Breast epithelium (tissue), 3 donors: ENCODE measurements at regions not wholly inside any gene's neighbourhood (a gene's known extent, or its start where the extent isn't known, plus 50 kb on each side); places are given as distances from the start of the nearest gene placed in this dataset.

Experiments
- POLR2A ChIP-seq: fragments of 450-650 bp; IDR thresholded peaks from one replicate; pipeline ENCODE4 v1.6.1; 2016; ENCODE audit warnings: antibody characterized with exemption, mild to moderate bottlenecking, moderate library complexity
- TF ChIP-seq, protein P1 (sequence below), 3 donors: fragments of 450-650 bp; IDR thresholded peaks; one replicate each; pipeline ENCODE4 v1.5.1; 2016 to 2017; ENCODE audit warnings: antibody characterized with exemption in 3 of 3, mild to moderate bottlenecking in 3 of 3, moderate library complexity in 3 of 3

DNA sequence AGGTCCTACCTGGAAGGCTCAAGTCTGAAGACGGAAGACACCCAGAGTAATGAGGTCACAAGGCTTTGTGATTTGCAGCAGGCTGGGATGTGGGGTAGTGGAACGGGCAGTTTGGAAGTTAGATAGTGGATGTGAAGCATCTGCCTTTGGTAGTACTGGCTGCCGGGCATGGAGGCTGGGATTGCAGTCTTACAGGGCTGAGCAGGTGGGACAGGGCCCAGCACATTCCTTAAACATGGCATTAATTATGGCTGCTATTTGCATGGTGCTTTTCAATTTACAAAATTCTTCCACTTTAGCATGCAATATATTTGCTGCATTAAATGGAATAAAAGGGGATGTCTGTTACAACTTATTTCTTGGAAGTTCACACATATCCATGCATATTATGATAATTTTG is 161.2 kb downstream of the UTP18 start:
- TF ChIP-seq, protein P1, sequence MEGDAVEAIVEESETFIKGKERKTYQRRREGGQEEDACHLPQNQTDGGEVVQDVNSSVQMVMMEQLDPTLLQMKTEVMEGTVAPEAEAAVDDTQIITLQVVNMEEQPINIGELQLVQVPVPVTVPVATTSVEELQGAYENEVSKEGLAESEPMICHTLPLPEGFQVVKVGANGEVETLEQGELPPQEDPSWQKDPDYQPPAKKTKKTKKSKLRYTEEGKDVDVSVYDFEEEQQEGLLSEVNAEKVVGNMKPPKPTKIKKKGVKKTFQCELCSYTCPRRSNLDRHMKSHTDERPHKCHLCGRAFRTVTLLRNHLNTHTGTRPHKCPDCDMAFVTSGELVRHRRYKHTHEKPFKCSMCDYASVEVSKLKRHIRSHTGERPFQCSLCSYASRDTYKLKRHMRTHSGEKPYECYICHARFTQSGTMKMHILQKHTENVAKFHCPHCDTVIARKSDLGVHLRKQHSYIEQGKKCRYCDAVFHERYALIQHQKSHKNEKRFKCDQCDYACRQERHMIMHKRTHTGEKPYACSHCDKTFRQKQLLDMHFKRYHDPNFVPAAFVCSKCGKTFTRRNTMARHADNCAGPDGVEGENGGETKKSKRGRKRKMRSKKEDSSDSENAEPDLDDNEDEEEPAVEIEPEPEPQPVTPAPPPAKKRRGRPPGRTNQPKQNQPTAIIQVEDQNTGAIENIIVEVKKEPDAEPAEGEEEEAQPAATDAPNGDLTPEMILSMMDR (IDR thresholded peaks at IDR 0.05) = no peak
- no peak for TF ChIP-seq POLR2A
